IPS DF 4.7 (cell line): ENCODE measurements at regions not wholly inside any gene's neighbourhood (a gene's known extent, or its start where the extent isn't known, plus 50 kb on each side); places are given as distances from the start of the nearest gene placed in this dataset.

ENCODE experiments used
- DNase-seq: peaks from one replicate; pipeline ENCODE4 v3.0.0-alpha.2; 2013; ENCODE audit warnings: low spot score; ENCODE audit errors: extremely low read depth

DNA sequence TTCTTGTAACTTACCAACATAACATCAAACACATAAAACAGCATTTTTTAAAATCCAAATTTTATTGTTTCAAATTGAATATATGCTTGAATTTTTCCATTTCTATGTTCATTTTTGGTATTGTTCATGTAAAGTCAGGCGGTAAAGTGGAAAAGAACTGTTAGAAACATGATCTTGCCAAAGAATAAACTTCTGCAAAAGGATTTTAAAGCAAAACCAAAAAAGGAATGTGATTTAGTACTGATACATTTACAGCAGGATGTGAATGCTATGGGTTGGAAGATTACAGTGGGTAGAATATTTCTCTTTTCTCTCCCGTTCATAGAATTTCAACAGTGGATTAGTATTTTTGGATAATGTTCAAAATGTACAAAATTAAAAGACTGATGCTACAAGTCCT, 277.2 kb upstream of the MPDZ start:
- DNase-seq, result no peak

DNA sequence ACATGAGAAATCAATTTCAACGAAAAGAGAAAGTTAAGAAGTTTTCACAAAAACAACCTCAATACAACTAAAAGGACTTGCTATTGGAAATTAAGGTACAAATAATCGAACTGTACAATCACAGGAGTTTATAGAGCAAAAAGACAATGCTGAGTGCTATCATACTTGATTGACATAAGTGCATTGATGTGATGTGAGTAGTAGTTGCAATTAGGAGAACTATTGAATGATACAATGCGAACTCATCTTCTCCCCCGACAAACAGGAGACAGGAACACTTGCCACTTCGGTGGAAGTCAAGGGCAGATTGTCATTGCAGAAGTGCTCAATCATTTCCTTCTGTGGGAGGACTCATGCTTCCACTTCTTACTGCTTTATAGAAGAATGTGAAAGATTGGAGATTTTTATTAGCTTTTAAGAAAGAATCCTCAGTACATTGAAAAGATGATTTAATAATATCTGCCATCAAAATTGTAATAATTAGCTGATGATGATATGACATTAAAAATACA, 276.6 kb upstream of the MPDZ start:
- no peak for DNase-seq

DNA sequence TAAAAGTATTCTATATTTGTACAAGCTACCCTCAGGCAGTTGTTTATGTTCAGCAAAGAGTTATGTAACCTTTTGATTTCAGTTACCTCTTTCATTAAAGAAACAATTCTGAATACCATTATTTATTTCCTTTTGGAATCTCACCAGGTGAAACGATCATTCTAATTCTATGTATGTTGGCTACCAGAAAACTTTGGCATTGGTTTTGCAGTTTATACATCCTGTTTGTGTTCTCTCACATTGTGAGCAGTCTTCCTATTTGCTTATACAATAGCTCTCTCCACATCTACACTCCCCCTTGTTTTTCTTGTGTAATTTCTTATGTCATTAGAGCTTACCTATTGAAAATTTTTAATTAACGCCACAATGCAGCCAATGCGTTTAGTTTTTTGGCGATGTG, 276.0 kb upstream of the MPDZ start:
- no peak for DNase-seq

DNA sequence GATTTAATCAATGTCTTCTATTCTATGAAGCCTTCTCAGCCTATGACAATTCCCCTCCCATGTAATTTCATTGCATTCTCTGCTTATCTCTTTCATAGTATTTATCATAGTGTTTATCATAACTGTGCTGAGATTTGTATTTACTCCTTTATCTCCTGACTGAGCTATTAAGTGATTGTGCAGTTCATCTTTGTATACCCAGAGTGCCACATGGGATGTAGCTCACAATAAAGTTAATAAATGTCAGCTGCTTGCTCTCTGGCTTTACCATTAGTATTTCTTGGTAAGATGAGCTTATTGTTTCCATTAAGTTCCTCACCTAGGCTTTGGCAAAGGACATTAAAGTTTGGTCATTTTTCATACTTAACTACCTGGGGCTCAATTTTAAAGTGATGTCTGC, 275.1 kb upstream of the MPDZ start:
- no peak for DNase-seq

DNA sequence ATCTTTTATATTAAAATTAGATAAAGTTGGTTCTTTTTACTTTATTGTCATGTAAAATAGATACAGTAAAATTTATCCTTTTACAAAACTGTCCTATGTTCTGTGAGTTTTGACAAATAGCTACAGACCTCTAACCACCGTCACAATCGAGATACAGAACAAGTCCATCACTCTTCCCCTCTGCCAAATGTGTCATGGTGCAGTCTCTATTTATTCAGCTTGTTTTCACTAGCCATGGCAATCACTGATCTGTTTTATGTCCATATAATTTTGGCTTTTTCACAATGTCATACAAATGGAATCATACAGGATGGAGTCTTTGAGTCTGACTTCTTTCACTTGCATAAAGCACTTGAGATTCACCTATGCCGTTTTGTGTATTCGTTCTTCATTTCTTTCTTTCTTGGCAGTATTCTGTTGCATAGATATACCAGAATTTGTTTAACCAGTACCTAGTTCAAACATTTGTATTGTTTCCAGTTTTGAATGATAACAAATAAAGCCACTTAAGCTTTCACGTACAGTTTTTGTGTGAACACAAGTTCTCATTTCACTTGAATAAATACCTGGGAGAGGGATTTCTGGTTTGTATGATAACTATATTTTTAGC, 273.2 kb upstream of the MPDZ start:
- no peak for DNase-seq

DNA sequence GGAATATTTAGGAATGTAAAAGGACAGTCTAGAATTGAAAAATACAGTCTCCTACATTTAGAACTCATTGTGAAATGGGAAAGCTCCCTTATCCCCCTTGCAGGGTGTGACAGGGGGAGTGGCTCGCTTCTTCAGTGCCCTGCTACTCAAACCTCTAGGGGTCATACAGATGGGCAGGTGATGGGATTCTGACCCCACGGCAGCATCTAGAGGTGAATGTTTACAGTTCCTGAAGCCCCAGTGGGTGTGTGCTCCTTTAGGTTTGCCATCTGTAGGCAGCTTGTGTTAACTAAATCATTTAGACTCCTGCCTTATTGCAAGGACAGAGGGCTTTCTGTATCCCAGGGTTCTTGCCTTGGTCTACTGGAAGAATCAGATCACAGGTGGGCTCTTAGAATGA, 271.0 kb upstream of the MPDZ start:
- no peak for DNase-seq

DNA sequence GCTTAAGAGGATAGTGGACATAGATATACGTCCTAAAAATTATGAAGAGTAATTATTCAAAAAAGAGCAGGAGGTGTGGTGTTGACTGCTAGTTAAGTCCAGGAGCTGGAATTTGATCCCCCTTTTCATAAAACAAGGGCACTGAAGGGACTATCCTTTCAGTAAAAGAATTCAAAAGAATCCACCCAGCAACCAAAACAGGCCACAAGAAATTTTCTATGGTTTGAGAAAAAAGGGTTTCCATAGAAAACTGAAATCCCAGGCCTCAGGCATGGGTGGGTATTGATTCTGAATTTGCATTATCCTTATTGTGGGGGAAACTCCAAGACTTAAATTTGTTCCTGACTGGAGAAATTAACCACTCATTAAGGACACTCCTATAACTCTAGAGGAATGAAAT, 269.0 kb upstream of the MPDZ start:
- DNase-seq, result no peak

DNA sequence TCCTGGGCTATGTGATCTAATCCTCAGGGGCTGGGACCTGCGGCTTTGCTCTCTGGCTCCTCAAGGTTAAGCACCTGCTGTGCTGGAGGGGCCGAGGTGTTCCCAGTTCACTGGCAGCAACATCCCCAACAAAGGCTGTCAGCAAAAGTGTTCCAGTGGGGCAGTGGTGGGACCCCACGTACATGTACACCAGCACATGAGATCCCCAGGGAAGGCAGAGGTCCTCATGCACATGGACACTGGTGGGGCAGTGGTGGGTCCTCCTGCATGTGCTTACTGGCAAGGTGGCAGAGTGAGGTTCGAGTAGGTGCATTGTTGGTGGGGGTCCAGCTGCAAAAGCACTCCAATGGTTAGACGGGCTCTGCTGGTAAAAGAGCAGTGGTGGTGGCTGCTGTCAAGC, 255.6 kb upstream of the MPDZ start:
- no peak for DNase-seq

DNA sequence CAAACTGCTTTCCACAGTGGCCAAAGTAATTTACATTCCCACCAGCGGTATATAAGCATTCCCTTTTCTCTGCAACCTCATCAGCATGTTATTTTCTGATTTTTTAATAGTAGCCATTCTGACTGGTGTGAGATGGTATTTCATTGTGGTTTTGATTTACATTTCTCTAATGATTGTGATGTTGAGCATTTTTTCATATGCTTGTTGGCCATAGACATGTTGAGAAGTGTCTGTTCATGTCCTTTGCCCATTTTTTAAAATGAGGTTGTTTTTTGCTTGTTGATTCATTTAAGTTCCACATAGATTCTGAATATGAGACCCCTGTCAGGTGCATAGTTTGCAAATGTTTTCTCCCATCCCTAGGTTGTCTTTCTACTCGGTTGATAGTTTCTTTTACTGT, 254.5 kb upstream of the MPDZ start:
- DNase-seq, result no peak

DNA sequence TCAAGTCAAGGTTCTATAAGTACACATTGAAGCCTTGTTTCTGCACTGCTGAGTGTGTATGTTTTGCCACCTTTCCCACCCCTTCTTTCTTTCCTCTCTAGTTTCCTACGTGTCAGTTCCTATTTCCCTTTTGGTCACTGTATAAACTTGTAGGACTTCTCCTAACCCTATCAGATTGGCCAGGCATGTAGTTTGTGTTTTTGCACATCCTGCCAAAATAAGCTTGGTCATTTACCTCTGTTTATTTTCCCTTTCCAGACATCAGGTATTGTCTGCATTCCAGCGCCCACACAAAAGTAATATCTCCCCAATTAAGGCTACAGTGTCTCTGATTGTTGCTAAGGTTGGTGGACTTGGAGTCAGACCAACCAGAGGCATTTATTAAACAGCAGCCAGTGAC, 252.9 kb upstream of the MPDZ start:
- DNase-seq, result no peak

DNA sequence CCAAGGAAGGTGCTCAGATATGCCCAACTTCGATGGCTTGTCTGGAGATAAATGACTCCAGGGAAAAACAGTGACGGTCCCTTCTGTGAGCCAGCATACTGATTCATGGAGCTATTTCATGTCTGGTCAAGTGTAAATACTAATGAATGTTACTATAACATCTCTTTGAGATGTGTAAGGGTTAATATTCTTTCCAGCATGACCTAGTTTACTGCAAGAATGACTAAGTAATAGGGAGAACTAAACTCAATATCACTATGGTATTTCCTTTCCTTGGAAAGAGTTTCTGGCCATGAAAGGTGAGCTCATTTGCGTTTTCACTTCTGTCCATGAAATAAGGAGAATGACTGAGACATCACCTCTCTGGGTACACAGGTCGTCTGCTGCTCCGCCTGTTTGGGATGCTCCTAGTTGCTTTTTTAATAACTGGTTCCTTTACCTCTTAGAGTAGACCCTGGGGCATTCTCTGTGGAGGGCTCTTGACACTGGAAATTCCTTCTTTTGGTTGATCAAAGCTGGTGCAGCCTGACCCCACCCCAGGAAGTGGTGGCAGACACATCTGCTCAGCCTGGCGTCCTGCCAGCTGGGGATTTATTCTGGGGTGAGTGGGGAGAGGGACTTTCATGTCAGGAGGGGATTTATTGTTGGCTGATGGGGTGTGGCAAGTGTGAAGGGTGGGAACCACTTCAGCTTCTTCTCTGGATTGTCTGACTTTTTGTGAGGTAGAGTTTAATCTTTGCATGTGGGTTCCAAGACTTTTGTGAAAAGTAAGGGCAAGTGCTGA, 250.0 kb upstream of the MPDZ start:
- DNase-seq, result no peak

DNA sequence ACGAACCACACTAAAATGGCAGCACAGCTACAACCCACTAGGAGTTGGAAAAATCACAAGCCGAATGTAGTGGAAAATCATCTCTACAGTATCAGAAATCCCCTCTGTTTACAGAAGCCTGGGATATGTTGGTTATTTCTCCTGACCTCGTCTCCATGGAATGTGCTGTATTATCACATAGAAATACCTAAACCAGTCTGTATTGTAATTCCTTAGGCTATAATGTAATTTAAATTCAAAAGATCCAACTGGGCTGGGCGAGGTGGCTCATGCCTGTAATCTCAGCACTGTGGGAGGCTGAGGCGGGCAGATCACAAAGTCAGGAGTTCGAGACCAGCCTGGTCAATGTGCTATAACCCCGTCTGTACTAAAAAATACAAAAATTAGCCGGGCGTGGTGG, 244.8 kb upstream of the MPDZ start:
- DNase-seq, result no peak

DNA sequence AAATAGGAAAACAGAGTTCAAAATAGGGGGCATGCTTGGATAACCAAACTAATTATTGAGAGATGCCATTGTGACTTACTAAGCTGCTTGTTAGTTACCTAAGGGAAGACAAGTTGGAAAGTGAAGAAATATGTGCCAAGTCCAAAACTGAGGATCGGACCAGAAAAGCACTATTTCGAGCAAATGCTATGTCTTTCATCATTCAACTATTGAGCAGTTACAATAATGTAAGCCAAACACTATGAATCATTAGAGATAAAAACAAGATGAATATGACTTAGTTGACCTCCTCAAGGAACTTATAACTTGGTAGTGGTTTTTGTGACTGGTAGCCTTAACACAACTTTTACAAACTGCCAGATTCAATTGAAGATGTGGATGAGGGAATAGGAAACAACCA, 240.6 kb upstream of the MPDZ start:
- DNase-seq, result no peak

DNA sequence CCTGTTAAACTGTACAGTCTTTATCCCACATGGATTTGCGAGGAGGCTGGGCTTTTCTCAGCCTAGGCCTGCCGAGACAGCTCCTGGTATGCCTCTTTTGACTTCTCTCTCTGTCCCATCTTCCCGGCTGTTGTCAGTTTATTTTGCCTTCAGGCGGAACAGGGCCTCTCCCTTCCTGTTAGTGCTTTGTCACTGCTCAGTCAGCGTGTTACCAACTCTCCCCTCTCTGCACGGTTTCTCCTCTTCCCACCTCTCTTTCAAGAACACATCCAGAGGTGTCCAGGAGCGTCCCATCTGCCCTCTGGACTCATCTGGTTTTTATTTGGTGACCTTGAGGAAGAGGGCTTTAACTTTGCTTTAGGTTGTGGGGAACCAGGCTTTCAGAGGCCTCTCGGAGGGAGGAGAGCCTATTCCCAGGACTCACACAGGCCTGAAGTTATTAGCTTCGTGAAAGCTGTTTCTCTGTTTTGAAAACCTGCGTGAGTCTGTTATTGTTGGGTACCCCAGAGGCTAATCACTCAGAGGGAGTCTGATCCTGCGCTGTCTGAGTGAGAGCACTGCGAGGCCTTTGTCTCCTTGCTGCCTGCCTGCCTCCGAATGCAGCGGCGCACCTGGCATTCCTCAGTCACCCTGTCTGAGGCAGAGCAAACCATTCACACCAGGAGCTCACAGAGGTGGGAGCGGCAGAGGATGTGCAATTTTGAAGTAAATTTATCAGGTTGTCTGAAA, 234.4 kb upstream of the MPDZ start:
- DNase-seq, result no peak

DNA sequence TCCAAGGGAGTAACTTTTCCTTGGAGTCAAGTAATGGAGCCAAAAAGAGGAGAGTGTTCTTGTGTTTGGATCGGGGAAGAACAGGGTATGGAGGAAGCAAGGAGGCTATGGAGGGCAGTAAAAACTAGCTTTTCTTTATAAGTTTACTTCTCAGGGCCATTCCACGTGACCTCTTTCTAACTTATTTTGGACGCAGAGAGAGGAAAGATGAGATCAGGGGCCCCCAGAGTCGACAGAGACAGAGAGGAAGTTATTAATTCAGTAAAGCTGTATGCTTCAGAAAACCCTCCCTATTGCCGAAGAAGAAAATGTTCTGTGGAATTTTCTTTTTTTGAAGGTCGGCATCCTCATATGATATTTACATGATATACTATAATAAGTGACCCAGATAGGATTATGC, 233.8 kb upstream of the MPDZ start:
- no peak for DNase-seq

DNA sequence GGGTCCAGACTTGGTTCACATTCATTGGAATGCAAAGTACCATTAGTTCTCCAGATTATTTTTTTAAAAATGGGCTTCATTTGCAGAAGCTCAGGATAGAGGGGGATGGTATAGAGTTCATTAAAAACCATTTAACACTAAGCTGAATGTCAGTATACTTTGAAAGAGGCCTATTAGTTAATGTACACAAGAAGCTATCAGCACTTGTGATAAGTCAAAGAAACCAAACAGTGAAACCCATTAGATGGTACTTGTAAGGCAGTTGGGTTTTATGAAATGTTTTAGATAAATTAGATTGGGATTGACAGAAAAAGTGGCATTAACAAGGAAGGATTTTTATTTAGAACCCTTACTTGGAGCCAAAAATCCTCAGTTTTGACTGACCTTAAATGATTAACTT, 229.2 kb upstream of the MPDZ start:
- no peak for DNase-seq

DNA sequence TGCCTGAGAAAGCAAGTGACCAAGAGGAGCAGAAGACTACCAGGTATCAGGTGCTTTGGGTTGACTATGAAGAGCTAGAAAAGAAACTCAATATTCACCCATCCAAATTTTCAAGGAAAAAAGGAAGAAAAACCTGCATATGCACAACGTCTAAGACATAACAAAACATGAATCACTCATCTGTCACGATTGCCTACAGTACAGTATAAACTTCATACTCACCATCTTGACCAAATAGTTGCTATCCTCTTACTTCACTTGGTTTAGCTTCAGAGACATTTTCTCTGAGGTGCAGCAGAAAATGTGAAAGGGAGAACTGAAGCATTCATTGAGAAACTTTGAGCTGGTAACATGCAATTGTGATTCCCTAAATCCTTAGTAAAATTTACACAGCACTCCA, 228.6 kb upstream of the MPDZ start:
- DNase-seq, result no peak

DNA sequence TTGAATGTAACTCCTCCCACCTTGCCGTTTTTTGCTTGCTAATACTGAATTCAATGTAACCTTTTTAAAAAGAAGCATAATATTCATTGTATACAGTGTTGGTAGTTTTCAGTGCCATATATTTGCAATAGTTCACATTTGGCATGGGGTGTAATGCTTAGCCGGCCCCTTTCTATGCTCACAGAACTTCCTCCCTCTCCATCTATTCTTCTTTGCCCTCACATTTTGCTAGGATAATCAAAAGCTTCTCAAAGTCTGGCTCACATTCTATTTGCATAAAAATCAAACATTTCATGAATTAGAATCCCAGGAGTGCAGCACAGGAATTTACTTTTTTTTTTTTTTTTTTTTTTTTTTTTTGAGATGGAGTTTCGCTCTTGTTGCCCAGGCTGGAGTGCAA, 226.3 kb upstream of the MPDZ start:
- DNase-seq, result no peak

DNA sequence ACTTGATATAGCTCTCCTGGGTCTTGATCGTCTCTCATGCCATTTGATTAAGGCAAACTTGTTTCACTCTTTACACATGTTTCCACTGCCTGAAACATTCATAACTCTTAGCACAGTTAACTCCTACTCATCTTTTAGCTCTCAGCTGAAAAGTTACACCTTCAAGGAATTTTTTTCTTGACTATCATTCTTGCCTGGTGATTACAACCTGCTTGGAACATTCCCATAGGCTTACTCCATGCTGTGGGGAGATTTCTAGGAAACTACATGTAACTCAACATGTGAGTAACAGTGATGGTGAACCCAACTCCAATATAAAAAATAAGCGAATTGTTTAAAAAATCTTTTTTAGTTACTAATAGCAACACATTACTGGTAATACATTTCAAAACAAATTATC, 224.1 kb upstream of the MPDZ start:
- DNase-seq, result no peak

DNA sequence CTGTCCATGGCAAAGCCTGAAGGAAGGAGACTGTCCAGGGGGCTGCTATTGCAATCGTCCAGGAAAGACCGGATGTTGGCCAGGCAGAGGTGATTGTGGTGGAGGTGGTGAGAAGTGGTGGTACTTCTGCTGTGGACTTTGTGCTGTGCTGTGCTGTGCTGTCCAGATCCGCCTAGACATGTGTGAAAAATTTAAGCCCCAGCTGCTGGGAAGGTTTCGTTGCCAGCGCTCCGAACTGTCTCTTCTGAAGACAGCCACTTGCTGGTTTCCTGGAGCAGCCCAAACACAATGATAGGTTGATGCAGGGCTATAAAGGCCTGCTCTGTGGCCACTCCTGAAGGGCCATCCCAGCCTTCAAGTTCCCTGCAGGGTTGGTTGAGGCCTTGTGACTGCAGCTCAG, 223.0 kb upstream of the MPDZ start:
- DNase-seq, result no peak

DNA sequence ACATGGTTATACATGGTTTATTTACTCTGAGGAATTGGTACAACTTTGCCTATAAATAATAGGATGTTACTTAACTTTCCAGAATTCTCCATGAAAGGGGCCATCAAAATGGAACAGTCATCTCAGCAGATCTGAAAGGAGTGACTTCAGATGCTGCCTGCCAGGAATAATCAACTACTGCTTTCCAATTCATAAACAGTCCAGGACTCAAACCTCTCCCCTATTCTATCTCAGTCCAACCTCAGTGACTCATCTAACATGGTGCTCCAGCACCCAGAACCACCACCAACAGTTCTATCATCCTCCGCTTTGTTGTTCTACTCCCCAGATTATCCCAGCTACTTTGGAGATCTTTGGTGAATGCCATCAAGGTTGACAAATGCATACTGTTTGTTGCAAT, 221.5 kb upstream of the MPDZ start:
- DNase-seq, result no peak

DNA sequence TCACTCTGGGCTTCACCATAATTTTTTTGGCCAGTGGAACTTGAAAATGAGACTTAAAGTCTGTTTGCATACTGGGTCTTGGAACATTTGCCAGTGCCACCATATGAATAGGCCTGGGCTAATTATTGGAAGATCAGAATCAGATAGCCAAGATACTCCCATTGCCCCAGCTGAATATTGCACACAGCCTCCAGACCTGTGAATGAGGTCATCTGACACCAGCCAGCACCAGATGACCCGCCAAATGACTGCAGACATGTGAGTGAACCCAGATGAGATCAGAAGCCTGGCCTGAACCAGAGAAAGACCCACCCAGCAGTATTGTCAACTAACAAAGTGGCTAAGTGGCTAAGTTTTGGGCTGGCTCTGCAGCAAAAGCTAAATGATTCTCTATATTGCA, 220.5 kb upstream of the MPDZ start:
- DNase-seq, result no peak

DNA sequence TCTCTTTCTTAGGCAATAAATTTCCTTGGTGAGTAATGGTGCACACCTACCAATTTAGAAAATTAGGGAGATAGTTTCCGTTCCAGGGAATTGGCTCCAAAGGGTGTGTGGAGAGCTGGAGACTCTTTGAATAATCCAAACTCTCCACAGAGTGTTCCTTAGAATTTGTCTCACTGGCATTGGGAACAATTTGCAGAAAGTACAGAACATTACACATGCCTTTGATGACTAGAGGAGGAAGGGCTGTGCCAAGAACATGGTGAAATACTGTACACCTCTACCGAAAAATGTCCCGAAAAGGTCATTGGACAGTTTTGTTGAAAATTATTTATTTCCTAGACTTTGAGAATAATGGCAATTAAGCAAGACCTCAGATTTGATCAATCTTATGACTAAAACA, 214.2 kb upstream of the MPDZ start:
- no peak for DNase-seq
